ENCODE measurements at regions not wholly inside any gene's neighbourhood (a gene's known extent, or its start where the extent isn't known, plus 50 kb on each side); places are given as distances from the start of the nearest gene placed in this dataset.

DNA sequence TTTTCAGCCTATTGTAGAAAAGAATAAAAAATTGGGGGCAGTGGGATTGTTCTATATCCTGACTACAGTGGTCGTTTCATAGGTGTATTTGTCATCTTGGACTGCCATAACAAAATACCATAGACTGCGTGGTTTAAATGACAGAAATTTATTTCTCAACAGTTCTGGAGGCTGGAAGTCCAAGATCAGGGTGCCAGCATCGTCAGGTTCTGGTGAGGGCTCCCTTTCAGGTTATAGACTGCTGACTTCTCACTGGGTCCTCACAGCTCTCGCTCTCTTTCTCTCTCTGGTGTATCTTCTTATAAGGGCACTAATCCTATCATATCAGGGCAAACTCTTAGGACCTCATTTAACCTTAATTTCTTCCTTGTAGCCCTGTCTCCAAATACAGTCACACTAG is 356.7 kb upstream of the TRPC7 start:
- ATAC-seq, result no peak
- Mint-ChIP-seq H3K9me3 (peaks cover 2% of the 10 kb centered on the region), H3K27ac (no peak overlapping the region), H3K27me3 (no peaks in the 10 kb centered on the region), H3K36me3 (ENCODE audit: low read depth) (no peaks in the 10 kb centered on the region), H3K4me3 (no peak overlapping the region), H3K4me1 (ENCODE audit: low read depth) (no peaks in the 10 kb centered on the region)
- TF ChIP-seq, protein P1, sequence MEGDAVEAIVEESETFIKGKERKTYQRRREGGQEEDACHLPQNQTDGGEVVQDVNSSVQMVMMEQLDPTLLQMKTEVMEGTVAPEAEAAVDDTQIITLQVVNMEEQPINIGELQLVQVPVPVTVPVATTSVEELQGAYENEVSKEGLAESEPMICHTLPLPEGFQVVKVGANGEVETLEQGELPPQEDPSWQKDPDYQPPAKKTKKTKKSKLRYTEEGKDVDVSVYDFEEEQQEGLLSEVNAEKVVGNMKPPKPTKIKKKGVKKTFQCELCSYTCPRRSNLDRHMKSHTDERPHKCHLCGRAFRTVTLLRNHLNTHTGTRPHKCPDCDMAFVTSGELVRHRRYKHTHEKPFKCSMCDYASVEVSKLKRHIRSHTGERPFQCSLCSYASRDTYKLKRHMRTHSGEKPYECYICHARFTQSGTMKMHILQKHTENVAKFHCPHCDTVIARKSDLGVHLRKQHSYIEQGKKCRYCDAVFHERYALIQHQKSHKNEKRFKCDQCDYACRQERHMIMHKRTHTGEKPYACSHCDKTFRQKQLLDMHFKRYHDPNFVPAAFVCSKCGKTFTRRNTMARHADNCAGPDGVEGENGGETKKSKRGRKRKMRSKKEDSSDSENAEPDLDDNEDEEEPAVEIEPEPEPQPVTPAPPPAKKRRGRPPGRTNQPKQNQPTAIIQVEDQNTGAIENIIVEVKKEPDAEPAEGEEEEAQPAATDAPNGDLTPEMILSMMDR (IDR thresholded peaks at IDR 0.05), result no peak
- intact Hi-C loops (cut with micrococcal nuclease), result no loop called here
- ChIA-PET CTCF (no interaction called here), POLR2A (no interaction called here)
- DNase-seq, result no peak

DNA sequence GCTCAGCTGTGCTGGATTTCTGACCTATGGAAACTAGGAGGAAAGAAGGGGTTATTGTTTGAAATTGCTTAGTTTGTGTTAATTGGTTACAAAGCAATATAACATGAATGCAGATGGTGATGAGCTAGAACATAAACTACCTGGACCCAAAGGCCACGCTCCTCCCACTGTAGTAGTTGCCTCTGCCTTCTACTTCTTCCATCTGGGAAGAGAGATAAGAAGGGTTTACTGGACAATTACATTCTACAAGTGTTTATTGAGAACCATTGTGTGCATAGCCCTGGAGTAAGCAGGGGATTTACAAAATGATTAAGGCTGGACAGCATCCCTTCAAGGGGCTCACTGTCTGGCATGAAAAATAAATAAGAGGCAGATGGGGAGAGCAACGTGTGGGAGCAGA is 355.3 kb upstream of the TRPC7 start:
- Mint-ChIP-seq H3K9me3 (peaks cover 2% of the 10 kb centered on the region), H3K36me3 (ENCODE audit: low read depth) (no peaks in the 10 kb centered on the region), H3K4me3 (no peak overlapping the region), H3K27ac (no peak overlapping the region), H3K27me3 (no peaks in the 10 kb centered on the region), H3K4me1 (ENCODE audit: low read depth) (no peaks in the 10 kb centered on the region)
- TF ChIP-seq, protein P1 (IDR thresholded peaks at IDR 0.05), result no peak
- ATAC-seq (no peak), DNase-seq (no peak)
- POLR2A ChIA-PET, result no interaction called here
- intact Hi-C loops (cut with micrococcal nuclease), result no loop called here
- CTCF ChIA-PET, result no interaction called here

DNA sequence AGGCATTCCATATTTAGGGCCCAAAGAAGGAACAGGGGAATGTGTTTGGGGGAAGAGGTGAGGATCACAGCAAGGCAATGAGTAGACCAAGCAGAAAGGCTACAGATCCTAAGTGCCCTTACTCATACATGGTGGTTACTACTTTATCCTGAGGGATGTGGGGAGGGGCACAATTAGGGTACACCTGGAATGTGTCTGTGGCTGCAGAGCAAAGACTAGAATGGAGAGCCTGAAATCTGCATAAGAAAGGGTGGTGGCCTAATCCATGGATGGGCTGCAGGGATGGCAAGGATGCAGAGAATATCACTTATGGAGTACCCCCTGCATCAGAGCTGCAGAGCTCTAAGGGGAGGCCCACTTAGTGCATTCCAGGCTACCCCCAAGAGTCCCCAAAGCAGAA is 352.6 kb upstream of the TRPC7 start:
- H3K36me3 Mint-ChIP-seq (ENCODE audit: low read depth), result no peaks in the 10 kb centered on the region
- intact Hi-C loops (cut with micrococcal nuclease), result no loop called here
- H3K27me3 Mint-ChIP-seq, result no peaks in the 10 kb centered on the region
- CTCF ChIA-PET, result no interaction called here
- TF ChIP-seq, protein P1 (IDR thresholded peaks at IDR 0.05), result no peak
- peaks cover 5% of the 10 kb centered on the region for H3K9me3 Mint-ChIP-seq
- H3K4me1 Mint-ChIP-seq (ENCODE audit: low read depth), result no peaks in the 10 kb centered on the region
- DNase-seq (no peak), ATAC-seq (no peak)
- H3K4me3 Mint-ChIP-seq, result no peak overlapping the region
- POLR2A ChIA-PET, result no interaction called here
- no peak overlapping the region for H3K27ac Mint-ChIP-seq

DNA sequence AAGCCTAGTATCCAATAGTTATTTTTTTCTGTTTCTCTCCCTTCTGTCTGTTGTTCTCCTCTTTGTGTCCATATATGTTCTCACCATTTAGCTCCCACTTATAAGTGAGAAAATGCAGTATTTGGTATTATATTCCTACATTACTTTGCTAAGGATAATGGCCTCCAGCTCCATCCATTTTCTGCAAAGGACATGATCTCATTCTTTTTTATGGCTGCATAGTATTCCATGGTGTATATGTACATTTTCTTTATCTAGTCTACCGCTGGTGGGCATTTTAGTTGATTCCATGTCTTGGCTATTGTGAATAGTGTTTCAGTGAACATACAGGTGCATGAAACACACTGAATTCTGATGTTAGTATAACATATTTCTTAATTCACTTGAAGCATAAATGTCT is 348.9 kb upstream of the TRPC7 start:
- H3K27ac Mint-ChIP-seq, result no peak overlapping the region
- H3K9me3 Mint-ChIP-seq, result peaks cover 9% of the 10 kb centered on the region
- DNase-seq, result no peak
- H3K4me1 Mint-ChIP-seq (ENCODE audit: low read depth), result no peaks in the 10 kb centered on the region
- H3K27me3 Mint-ChIP-seq, result no peaks in the 10 kb centered on the region
- CTCF ChIA-PET, result no interaction called here
- no peaks in the 10 kb centered on the region for H3K36me3 Mint-ChIP-seq (ENCODE audit: low read depth)
- H3K4me3 Mint-ChIP-seq, result no peak overlapping the region
- intact Hi-C loops (cut with micrococcal nuclease), result no loop called here
- TF ChIP-seq, protein P1 (IDR thresholded peaks at IDR 0.05), result no peak
- POLR2A ChIA-PET, result no interaction called here
- no peak for ATAC-seq

DNA sequence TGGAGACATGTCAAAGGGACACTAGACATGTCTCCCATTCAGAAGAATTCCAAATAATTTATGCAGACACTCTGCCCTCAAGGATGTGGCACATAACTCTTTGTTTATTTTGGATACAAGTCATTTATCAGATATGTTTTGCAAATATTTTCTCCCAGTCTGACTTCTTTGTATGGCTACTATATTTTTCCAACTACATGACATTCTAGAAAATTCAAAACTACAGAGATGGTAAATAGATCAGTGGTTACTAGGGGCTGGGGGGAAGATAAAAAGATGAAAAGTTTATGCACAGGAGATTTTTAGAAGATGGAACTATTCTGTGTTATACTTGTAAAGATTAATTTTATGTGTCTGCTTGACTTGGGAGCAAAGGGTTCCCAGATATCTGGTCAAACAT is 347.3 kb upstream of the TRPC7 start:
- intact Hi-C loops (cut with micrococcal nuclease), result no loop called here
- H3K27me3 Mint-ChIP-seq, result no peaks in the 10 kb centered on the region
- TF ChIP-seq, protein P1 (IDR thresholded peaks at IDR 0.05), result no peak
- no peaks in the 10 kb centered on the region for H3K36me3 Mint-ChIP-seq (ENCODE audit: low read depth)
- peaks cover 9% of the 10 kb centered on the region for H3K9me3 Mint-ChIP-seq
- DNase-seq (no peak), ATAC-seq (no peak)
- ChIA-PET CTCF (no interaction called here), POLR2A (no interaction called here)
- no peak overlapping the region for H3K4me3 Mint-ChIP-seq
- no peak overlapping the region for H3K27ac Mint-ChIP-seq
- H3K4me1 Mint-ChIP-seq (ENCODE audit: low read depth), result no peaks in the 10 kb centered on the region
